Hematopoietic multipotent progenitor cell treated with erythropoietin and hydrocortisone succinate and interleukin-3 and kit ligand, for 4 days (in vitro differentiated cells): ENCODE measurements at regions not wholly inside any gene's neighbourhood (a gene's known extent, or its start where the extent isn't known, plus 50 kb on each side); places are given as distances from the start of the nearest gene placed in this dataset.
"Not testable (repeated sequence)": the region's sequence is repeated elsewhere in the genome, so short reads cannot be mapped to it uniquely, and the experiment has no call there.

ENCODE experiments used
- DNase-seq: peaks from one replicate; pipeline ENCODE4 v3.0.0-alpha.2; 2015

GRCh38 chr11:39120890-39121289 is 2338.6 kb downstream of the LRRC4C start:
- DNase-seq, result no peak

DNA sequence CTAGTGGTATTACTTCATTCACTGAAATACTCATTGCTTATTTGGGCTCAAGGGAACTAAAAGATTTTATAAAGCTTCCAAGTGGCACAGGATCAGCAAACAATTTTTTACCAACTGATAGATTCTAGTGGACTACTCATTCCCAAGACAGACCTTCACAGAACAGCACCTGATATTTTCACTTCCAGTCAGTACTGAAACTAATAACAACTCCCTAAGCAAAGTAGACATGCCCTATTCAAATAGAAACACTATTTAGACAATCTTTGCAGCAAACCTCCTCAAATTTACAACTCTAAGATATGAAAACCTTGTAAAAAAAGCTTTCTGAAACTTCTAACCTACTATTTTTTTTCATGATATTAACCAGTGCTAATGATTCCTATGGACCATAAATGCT is 2345.8 kb downstream of the LRRC4C start:
- DNase-seq, result no peak

DNA sequence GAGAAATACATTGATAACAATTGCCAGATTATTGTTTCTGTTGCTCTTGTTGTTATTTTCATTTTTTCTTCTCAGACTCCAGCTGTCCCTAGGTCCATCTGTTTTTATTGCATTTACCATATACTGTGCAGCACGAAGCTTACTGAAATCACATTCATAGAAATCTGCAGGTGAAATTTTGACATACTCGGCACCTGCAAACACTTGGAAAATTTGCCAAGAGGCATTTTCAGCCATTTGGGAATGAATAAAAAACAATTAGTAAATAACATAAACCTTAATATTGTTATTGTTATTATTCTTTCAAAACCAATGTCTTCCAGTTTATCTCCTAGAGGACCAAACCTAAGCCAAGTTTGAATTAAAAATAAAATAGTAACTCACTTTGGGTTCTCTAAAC is 2357.2 kb downstream of the LRRC4C start:
- no peak for DNase-seq

DNA sequence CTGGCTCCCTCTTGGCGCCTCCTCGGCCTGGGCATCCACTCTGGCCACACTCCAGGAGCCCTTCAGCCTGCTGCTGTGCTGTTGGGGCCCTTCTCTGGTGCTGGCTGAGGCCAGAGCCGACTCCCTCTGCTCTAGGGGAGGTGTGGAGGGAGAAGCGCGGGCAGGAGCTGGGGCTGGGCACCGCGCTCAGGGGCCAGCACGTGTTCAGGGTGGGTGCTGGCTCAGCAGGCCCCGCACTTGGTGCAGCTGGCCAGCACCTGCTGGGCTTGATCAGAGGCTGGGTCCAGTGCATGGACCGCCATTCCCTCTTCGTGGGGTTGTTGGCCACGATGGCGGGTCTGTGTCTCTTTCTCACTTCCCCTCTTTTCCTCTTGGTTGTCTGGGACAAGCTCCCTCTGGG is 2381.0 kb downstream of the LRRC4C start:
- DNase-seq, result no peak

- DNase-seq, result no peak
Measured at GRCh38 chr11:39037611-39038010, 2421.8 kb downstream of the LRRC4C start.

GRCh38 chr11:39036021-39036420 is 2423.4 kb downstream of the LRRC4C start:
- DNase-seq, result no peak

DNA sequence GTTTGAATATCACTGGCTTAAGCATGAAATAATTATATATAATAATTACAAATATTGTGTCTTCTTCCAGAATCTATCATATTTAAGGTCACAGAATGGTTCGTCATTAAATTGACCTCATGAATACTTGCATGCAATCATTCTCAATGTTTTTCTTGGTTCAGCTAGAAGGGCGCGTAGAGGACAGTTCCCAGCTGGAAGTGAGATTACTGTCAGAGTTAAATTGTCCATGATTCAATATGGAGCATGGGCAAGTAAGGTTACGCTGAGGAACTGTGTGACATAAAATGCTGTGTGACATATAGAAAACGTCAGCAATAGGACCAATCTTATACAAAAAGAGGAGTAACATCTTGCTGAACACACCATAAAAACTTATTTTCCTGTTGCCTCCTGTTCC is 2423.5 kb upstream of the RAG2 start:
- no peak for DNase-seq

GRCh38 chr11:39011797-39012196 is 2413.8 kb upstream of the RAG2 start:
- DNase-seq, result no peak

GRCh38 chr11:38990841-38991240 is 2392.8 kb upstream of the RAG2 start:
- no peak for DNase-seq

- no peak for DNase-seq
Measured at GRCh38 chr11:38990139-38990538, 2392.1 kb upstream of the RAG2 start.

GRCh38 chr11:38988908-38989307 is 2390.9 kb upstream of the RAG2 start:
- no peak for DNase-seq

GRCh38 chr11:38972220-38972619 is 2374.2 kb upstream of the RAG2 start:
- no peak for DNase-seq

GRCh38 chr11:38971141-38971540 is 2373.1 kb upstream of the RAG2 start:
- DNase-seq, result no peak

GRCh38 chr11:38968951-38969350 is 2370.9 kb upstream of the RAG2 start:
- no peak for DNase-seq

DNA sequence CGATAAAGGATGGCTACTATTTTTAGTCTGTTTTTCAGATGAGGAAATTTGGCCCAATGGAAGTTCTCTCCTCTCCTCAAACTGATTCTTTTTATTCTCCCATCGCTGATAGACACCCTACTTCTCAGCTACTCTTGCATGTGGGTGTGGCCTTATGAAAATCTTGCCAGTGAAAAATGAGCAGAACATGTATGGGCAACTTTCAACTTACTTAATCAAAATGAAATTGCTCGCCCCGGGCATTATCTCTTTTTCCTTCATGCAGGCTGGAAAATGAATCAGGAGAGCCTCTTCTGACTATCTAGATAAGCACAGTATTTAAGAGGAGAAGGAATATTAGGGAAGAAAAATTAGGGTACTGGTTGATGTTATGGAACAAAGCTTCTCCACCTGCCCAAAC is 2354.7 kb upstream of the RAG2 start:
- no peak for DNase-seq

- no peak for DNase-seq
Measured at GRCh38 chr11:38950867-38951266, 2352.8 kb upstream of the RAG2 start.

- DNase-seq, result no peak
Measured at GRCh38 chr11:38948392-38948791, 2350.4 kb upstream of the RAG2 start.

DNA sequence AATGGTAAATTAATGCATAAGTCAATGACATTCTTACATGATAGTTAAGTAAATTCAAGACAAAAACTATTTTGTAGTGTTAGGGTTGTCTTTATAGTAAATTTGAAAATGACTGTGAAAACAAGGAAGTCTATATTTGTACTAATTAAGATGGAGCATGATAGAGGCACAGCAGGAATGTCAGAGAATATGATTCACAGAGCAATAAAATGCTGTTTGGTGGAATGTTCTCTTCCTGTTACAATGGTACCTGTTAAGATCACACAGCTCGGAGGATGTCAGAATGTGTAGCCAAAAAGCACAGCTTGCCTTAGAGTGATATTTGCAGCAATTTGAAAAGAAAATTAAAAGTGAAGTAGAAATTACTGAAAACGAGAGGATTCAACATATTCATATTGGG is 2339.7 kb upstream of the RAG2 start:
- DNase-seq, result no peak

GRCh38 chr11:38935941-38936340 is 2337.9 kb upstream of the RAG2 start:
- DNase-seq, result no peak

- DNase-seq, result no peak
Measured at GRCh38 chr11:38927993-38928392, 2330.0 kb upstream of the RAG2 start.

- no peak for DNase-seq
Measured at GRCh38 chr11:38924644-38925043, 2326.6 kb upstream of the RAG2 start.

DNA sequence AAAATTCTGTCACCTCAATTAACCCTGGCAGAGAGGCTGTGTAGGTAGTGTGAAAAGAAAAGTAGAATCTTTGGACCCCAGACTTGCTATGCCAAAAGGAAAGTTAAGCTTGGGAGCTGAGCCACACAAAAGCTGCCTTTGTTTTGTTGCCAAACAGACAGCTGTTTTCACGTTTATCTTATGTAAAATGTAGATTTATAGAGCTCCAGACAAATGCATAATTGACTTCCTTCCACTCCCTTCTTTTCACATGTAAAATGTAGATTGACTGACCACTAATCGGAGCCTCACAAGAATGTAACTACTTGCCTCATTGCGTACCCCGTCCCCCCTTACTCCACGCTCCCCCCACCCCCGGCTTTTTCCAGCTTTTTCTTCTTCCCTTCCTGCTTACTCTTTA is 2302.2 kb upstream of the RAG2 start:
- no peak for DNase-seq

DNA sequence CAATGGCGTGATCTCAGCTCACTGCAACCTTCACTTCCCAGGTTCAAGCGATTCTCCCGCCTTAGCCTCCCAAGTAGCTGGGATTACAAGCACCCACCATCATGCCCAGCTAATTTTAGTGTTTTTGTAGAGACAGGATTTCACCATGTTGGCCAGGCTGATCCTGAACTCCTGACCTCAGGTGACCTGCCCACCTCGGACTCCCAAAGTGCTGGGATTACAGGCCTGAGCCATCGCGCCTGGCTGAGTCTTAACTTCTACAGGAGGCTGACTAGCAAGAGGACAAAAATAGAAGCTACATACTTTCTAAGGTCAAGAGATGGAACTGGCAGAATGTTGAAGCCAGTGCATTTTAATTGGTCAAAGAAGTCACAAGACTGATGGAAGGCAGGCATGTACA is 2296.2 kb upstream of the RAG2 start:
- not testable (repeated sequence) for DNase-seq

DNA sequence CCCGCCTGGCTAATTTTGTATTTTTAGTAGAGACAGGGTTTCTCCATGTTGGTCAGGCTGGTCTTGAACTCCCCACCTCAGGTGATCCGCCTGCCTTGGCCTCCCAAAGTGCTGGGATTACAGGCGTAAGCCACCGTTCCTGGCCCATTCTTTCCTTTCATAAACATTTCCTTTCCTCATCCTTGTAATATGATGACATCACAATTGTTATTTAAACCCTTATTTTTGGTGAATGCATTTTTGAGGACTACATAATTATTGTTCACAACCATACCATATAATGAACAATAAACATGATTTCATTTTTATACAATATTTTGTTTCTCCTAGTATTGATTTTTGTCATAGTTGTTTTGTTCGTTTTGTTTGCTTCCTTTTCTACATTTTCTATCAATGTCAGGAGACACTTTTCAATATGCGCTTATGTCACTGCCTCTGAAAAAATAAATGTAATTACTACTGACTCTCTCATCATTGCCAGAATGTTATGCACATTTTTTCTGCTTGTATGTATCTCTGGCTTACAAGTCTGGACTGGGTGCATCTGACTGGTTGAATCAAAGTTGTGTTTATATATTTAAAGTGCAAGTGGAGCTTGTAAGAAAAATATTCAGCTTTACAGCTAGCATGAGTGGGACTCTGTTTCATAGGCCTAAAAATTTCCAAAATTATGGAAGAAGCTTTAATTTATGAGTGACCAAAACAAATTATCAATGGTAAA is 2286.3 kb upstream of the RAG2 start:
- DNase-seq, result no peak

- DNase-seq, result no peak
Measured at GRCh38 chr11:38867338-38867737, 2269.3 kb upstream of the RAG2 start.

GRCh38 chr11:38865922-38866321 is 2267.9 kb upstream of the RAG2 start:
- DNase-seq, result no peak
